ENCODE measurements at regions not wholly inside any gene's neighbourhood (a gene's known extent, or its start where the extent isn't known, plus 50 kb on each side); places are given as distances from the start of the nearest gene placed in this dataset.
A peak's percentile ranks its signal among the peaks of the same experiment; 100 is the strongest.

GRCh38 chr2:41840702-41841551 lies 206.9 kb upstream of the PKDCC start:
- peak overlapping the region; percentile 90 for H3K27ac ChIP-seq (ENCODE audit: low read depth, low read length)
- peak; percentile 93 to 99 (median 95) for DNase-seq (ENCODE audit: low read depth in 4 of 6, low spot score in 6 of 6)
- WGBS (ENCODE audit: insufficient coverage): under 1% methylated on average over 40 of the region's 48 CpGs

GRCh38 chr2:41846962-41847361 lies 200.9 kb upstream of the PKDCC start:
- H3K27ac ChIP-seq (ENCODE audit: low read depth, low read length): no peak overlapping the region
- no peaks in the 10 kb centered on the region for H3K9me3 ChIP-seq (ENCODE audit: control insufficient read depth, insufficient read depth, low read length)
- no peak for DNase-seq (ENCODE audit: low read depth in 4 of 6, low spot score in 6 of 6)
- H3K4me1 ChIP-seq (ENCODE audit: control insufficient read depth, insufficient read depth, low read length): no peaks in the 10 kb centered on the region
- H3K27me3 ChIP-seq (ENCODE audit: control insufficient read depth, insufficient read depth, low read length): peaks cover 17% of the 10 kb centered on the region
- H3K36me3 ChIP-seq (ENCODE audit: control insufficient read depth, insufficient read depth, low read length): no peaks in the 10 kb centered on the region
- H3K4me3 ChIP-seq (ENCODE audit: low read depth, low read length): no peak overlapping the region
- no CpG with 5 or more reads among the region's 1 CpG for WGBS (ENCODE audit: insufficient coverage)

More at GRCh38 chr2:41840702-41841551, 206.9 kb upstream of the PKDCC start:
- Histone ChIP-seq H3K27me3 (ENCODE audit: control insufficient read depth, insufficient read depth, low read length) (peaks cover 12% of the 10 kb centered on the region), H3K36me3 (ENCODE audit: control insufficient read depth, insufficient read depth, low read length) (no peaks in the 10 kb centered on the region), H3K4me3 (ENCODE audit: low read depth, low read length) (peak overlapping the region; percentile 93), H3K9me3 (ENCODE audit: control insufficient read depth, insufficient read depth, low read length) (no peaks in the 10 kb centered on the region), H3K4me1 (ENCODE audit: control insufficient read depth, insufficient read depth, low read length) (peaks cover 7% of the 10 kb centered on the region)

- Histone ChIP-seq H3K27ac (ENCODE audit: low read depth, low read length) (no peak overlapping the region), H3K9me3 (ENCODE audit: control insufficient read depth, insufficient read depth, low read length) (no peaks in the 10 kb centered on the region)
- WGBS (ENCODE audit: insufficient coverage): 73% methylated on average over 3 of the region's 7 CpGs
Observed at GRCh38 chr2:41847744-41848441, 199.9 kb upstream of the PKDCC start.

GRCh38 chr2:41851554-41851953 lies 196.3 kb upstream of the PKDCC start:
- peaks cover 12% of the 10 kb centered on the region for H3K27me3 ChIP-seq (ENCODE audit: control insufficient read depth, insufficient read depth, low read length)
- H3K36me3 ChIP-seq (ENCODE audit: control insufficient read depth, insufficient read depth, low read length): no peaks in the 10 kb centered on the region
- peaks cover 4% of the 10 kb centered on the region for H3K4me1 ChIP-seq (ENCODE audit: control insufficient read depth, insufficient read depth, low read length)
- DNase-seq (ENCODE audit: low read depth in 4 of 6, low spot score in 6 of 6): no peak
- H3K9me3 ChIP-seq (ENCODE audit: control insufficient read depth, insufficient read depth, low read length): no peaks in the 10 kb centered on the region
- 63% methylated on average over 3 of the region's 5 CpGs for WGBS (ENCODE audit: insufficient coverage)
- no peak overlapping the region for H3K4me3 ChIP-seq (ENCODE audit: low read depth, low read length)
- no peak overlapping the region for H3K27ac ChIP-seq (ENCODE audit: low read depth, low read length)

More at GRCh38 chr2:41847744-41848441, 199.9 kb upstream of the PKDCC start:
- peak in 1 of 6 donors; percentile 10 for DNase-seq (ENCODE audit: low read depth in 4 of 6, low spot score in 6 of 6)
- Histone ChIP-seq H3K36me3 (ENCODE audit: control insufficient read depth, insufficient read depth, low read length) (no peaks in the 10 kb centered on the region), H3K4me1 (ENCODE audit: control insufficient read depth, insufficient read depth, low read length) (no peaks in the 10 kb centered on the region), H3K27me3 (ENCODE audit: control insufficient read depth, insufficient read depth, low read length) (peaks cover 17% of the 10 kb centered on the region), H3K4me3 (ENCODE audit: low read depth, low read length) (no peak overlapping the region)

- Histone ChIP-seq H3K9me3 (ENCODE audit: control insufficient read depth, insufficient read depth, low read length) (no peaks in the 10 kb centered on the region), H3K4me3 (ENCODE audit: low read depth, low read length) (no peak overlapping the region), H3K36me3 (ENCODE audit: control insufficient read depth, insufficient read depth, low read length) (no peaks in the 10 kb centered on the region), H3K27me3 (ENCODE audit: control insufficient read depth, insufficient read depth, low read length) (peaks cover 9% of the 10 kb centered on the region), H3K4me1 (ENCODE audit: control insufficient read depth, insufficient read depth, low read length) (peaks cover 4% of the 10 kb centered on the region), H3K27ac (ENCODE audit: low read depth, low read length) (no peak overlapping the region)
- peak in 4 of 6 donors; percentile 36 to 92 (median 71) for DNase-seq (ENCODE audit: low read depth in 4 of 6, low spot score in 6 of 6)
- WGBS (ENCODE audit: insufficient coverage): 6% methylated on average over 5 of the region's 8 CpGs
Observed at GRCh38 chr2:41853427-41854191, 194.2 kb upstream of the PKDCC start.

GRCh38 chr2:41854227-41854626 lies 193.6 kb upstream of the PKDCC start:
- Histone ChIP-seq H3K9me3 (ENCODE audit: control insufficient read depth, insufficient read depth, low read length) (no peaks in the 10 kb centered on the region), H3K4me1 (ENCODE audit: control insufficient read depth, insufficient read depth, low read length) (peaks cover 4% of the 10 kb centered on the region), H3K27ac (ENCODE audit: low read depth, low read length) (no peak overlapping the region), H3K4me3 (ENCODE audit: low read depth, low read length) (no peak overlapping the region), H3K36me3 (ENCODE audit: control insufficient read depth, insufficient read depth, low read length) (no peaks in the 10 kb centered on the region), H3K27me3 (ENCODE audit: control insufficient read depth, insufficient read depth, low read length) (peaks cover 9% of the 10 kb centered on the region)
- 95% methylated on average over 2 of the region's 4 CpGs for WGBS (ENCODE audit: insufficient coverage)
- no peak for DNase-seq (ENCODE audit: low read depth in 4 of 6, low spot score in 6 of 6)

- WGBS (ENCODE audit: insufficient coverage): no CpG with 5 or more reads among the region's 1 CpG
- Histone ChIP-seq H3K9me3 (ENCODE audit: control insufficient read depth, insufficient read depth, low read length) (no peaks in the 10 kb centered on the region), H3K27me3 (ENCODE audit: control insufficient read depth, insufficient read depth, low read length) (peaks cover 3% of the 10 kb centered on the region), H3K36me3 (ENCODE audit: control insufficient read depth, insufficient read depth, low read length) (no peaks in the 10 kb centered on the region), H3K4me3 (ENCODE audit: low read depth, low read length) (no peak overlapping the region), H3K4me1 (ENCODE audit: control insufficient read depth, insufficient read depth, low read length) (peaks cover 4% of the 10 kb centered on the region), H3K27ac (ENCODE audit: low read depth, low read length) (no peak overlapping the region)
- no peak for DNase-seq (ENCODE audit: low read depth in 4 of 6, low spot score in 6 of 6)
Observed at GRCh38 chr2:41856946-41857345, 190.9 kb upstream of the PKDCC start.

- DNase-seq (ENCODE audit: low read depth in 4 of 6, low spot score in 6 of 6): no peak
- no peaks in the 10 kb centered on the region for H3K27me3 ChIP-seq (ENCODE audit: control insufficient read depth, insufficient read depth, low read length)
- no peaks in the 10 kb centered on the region for H3K4me1 ChIP-seq (ENCODE audit: control insufficient read depth, insufficient read depth, low read length)
- no CpG with 5 or more reads among the region's 9 CpGs for WGBS (ENCODE audit: insufficient coverage)
- no peak overlapping the region for H3K4me3 ChIP-seq (ENCODE audit: low read depth, low read length)
- no peaks in the 10 kb centered on the region for H3K36me3 ChIP-seq (ENCODE audit: control insufficient read depth, insufficient read depth, low read length)
- no peaks in the 10 kb centered on the region for H3K9me3 ChIP-seq (ENCODE audit: control insufficient read depth, insufficient read depth, low read length)
- no peak overlapping the region for H3K27ac ChIP-seq (ENCODE audit: low read depth, low read length)
Observed at GRCh38 chr2:41859615-41860514, 188.0 kb upstream of the PKDCC start.

- WGBS (ENCODE audit: insufficient coverage): 94% methylated on average over 1 of the region's 2 CpGs
- Histone ChIP-seq H3K27me3 (ENCODE audit: control insufficient read depth, insufficient read depth, low read length) (no peaks in the 10 kb centered on the region), H3K9me3 (ENCODE audit: control insufficient read depth, insufficient read depth, low read length) (no peaks in the 10 kb centered on the region), H3K27ac (ENCODE audit: low read depth, low read length) (no peak overlapping the region), H3K36me3 (ENCODE audit: control insufficient read depth, insufficient read depth, low read length) (no peaks in the 10 kb centered on the region), H3K4me3 (ENCODE audit: low read depth, low read length) (no peak overlapping the region), H3K4me1 (ENCODE audit: control insufficient read depth, insufficient read depth, low read length) (no peaks in the 10 kb centered on the region)
- DNase-seq (ENCODE audit: low read depth in 4 of 6, low spot score in 6 of 6): no peak
Observed at GRCh38 chr2:41863062-41863461, 184.8 kb upstream of the PKDCC start.

Data from spinal cord (tissue), 9 donors.